A549 (cell line): ENCODE measurements at regions not wholly inside any gene's neighbourhood (a gene's known extent, or its start where the extent isn't known, plus 50 kb on each side); places are given as distances from the start of the nearest gene placed in this dataset.

Experiments used
- ATAC-seq, 2 experiments: fragments of 200-7000 bp in 1 of 2; fragments of >200 bp in 1 of 2; cut with Nextera tagmentation in 1 of 2; cut with Tn5 transposase in 1 of 2; 3 replicates each; pipeline versions ENCODE4 v1.8.0 to v1.9.1; 2018 to 2020; ENCODE audit warnings: mild to moderate bottlenecking in 1 of 2, moderate library complexity in 1 of 2
- CTCF ChIA-PET: fragments of 300-600 bp; sonication (Branson Sonifier 250); formaldehyde crosslinking; extraction: SDS; loops from one replicate; lab custom pipeline; 2021; ENCODE audit warnings: antibody characterized with exemption, inconsistent platforms; lab: Yijun Ruan, JAX
- POLR2A ChIA-PET: fragments of 350-600 bp; formaldehyde crosslinking; extraction: SDS; loops from one replicate; lab custom pipeline; 2021; ENCODE audit warnings: antibody characterized with exemption, inconsistent platforms; lab: Yijun Ruan, JAX
- DNase-seq, 2 experiments: peaks; one replicate each; pipeline versions ENCODE4 v3.0.0 to v3.0.0-alpha.2; 2011 to 2016; ENCODE audit warnings: low read depth in 1 of 2, low spot score in 1 of 2
- FAIRE-seq: peaks from 2 replicates; lab custom pipeline; 2011; peaks lifted over from hg19 to GRCh38; lab: Jason Lieb, UNC
- H3K27ac ChIP-seq, 2 experiments: fragments of >200 bp; sonication (Bioruptor Twin); formaldehyde crosslinking; 3 replicates each; pipeline ENCODE4 v1.5.1; 2016 to 2017
- H3K4me1 ChIP-seq: fragments of >200 bp; sonication (Bioruptor Twin); formaldehyde crosslinking; 3 replicates; pipeline ENCODE4 v1.6.1; 2016
- H3K4me2 ChIP-seq: fragments of >200 bp; sonication (Bioruptor Twin); formaldehyde crosslinking; 3 replicates; pipeline ENCODE4 v1.6.1; 2016
- H3K4me3 ChIP-seq: fragments of >200 bp; sonication (Bioruptor Twin); formaldehyde crosslinking; 3 replicates; pipeline ENCODE4 v1.5.1; 2016
- H3K9me3 ChIP-seq: fragments of >200 bp; sonication (Bioruptor Twin); formaldehyde crosslinking; 3 replicates; pipeline ENCODE4 v1.6.1; 2016
- BCL3 ChIP-seq: fragments of >200 bp; sonication (Bioruptor Twin); formaldehyde crosslinking; IDR thresholded peaks from 3 replicates; pipeline ENCODE4 v1.6.1; 2016
- BHLHE40 ChIP-seq: IDR thresholded peaks from 2 replicates; pipeline ENCODE4 v1.6.1; 2012; ENCODE audit warnings: low read depth, low read length, inconsistent platforms
- EHMT2 ChIP-seq: fragments of 200-600 bp; sonication (generic); IDR thresholded peaks from 2 replicates; pipeline ENCODE4 v1.6.1; 2016; ENCODE audit warnings: antibody characterized with exemption, low read depth, mild to moderate bottlenecking, moderate library complexity
- EP300 ChIP-seq, 2 experiments: fragments of >200 bp; sonication (Bioruptor Twin); formaldehyde crosslinking; IDR thresholded peaks; 2 replicates in 1 of 2; 3 replicates in 1 of 2; pipeline ENCODE4 v1.6.1; 2016 to 2017
- FOSB ChIP-seq: fragments of 250-450 bp; sonication (Bioruptor Pico); IDR thresholded peaks from 2 replicates; pipeline ENCODE4 v1.5.0; 2020; ENCODE audit warnings: mild to moderate bottlenecking, moderate library complexity
- FOXS1 ChIP-seq: fragments of 250-450 bp; sonication (Bioruptor Pico); IDR thresholded peaks from 2 replicates; pipeline ENCODE4 v1.5.0; 2020; ENCODE audit warnings: mild to moderate bottlenecking, moderate library complexity
- GATA3 ChIP-seq: IDR thresholded peaks from 2 replicates; pipeline ENCODE4 v1.6.1; 2012; ENCODE audit warnings: borderline replicate concordance
- HEYL ChIP-seq: fragments of 250-450 bp; sonication (Bioruptor Pico); IDR thresholded peaks from 2 replicates; pipeline ENCODE4 v1.8.0; 2021; ENCODE audit warnings: mild to moderate bottlenecking, moderate library complexity
- HMGXB4 ChIP-seq: fragments of 250-450 bp; sonication (Bioruptor Pico); IDR thresholded peaks from 2 replicates; pipeline ENCODE4 v1.5.0; 2021; ENCODE audit warnings: mild to moderate bottlenecking, moderate library complexity, borderline replicate concordance
- HOXA7 ChIP-seq: fragments of 250-450 bp; sonication (Bioruptor Pico); IDR thresholded peaks from 2 replicates; pipeline ENCODE4 v1.5.0; 2020; ENCODE audit warnings: mild to moderate bottlenecking, moderate library complexity
- HOXB5 ChIP-seq: fragments of 250-450 bp; sonication (Bioruptor Pico); IDR thresholded peaks from 2 replicates; pipeline ENCODE4 v1.5.0; 2020; ENCODE audit warnings: mild to moderate bottlenecking, moderate library complexity
- KDM5A ChIP-seq: fragments of 200-600 bp; sonication (generic); IDR thresholded peaks from 2 replicates; pipeline ENCODE4 v1.6.1; 2016; ENCODE audit warnings: antibody characterized with exemption, mild to moderate bottlenecking
- MYC ChIP-seq: IDR thresholded peaks from 2 replicates; pipeline ENCODE4 v1.6.1; 2012; ENCODE audit warnings: mild to moderate bottlenecking, inconsistent platforms, low read length, improper control_type of control experiment, borderline replicate concordance
- NPAS2 ChIP-seq: fragments of 250-450 bp; sonication (Bioruptor Pico); IDR thresholded peaks from 2 replicates; pipeline ENCODE4 v1.8.0; 2022; ENCODE audit warnings: mild to moderate bottlenecking, moderate library complexity, borderline replicate concordance
- NR3C1 ChIP-seq: fragments of >200 bp; sonication (Bioruptor Twin); formaldehyde crosslinking; IDR thresholded peaks from 3 replicates; pipeline ENCODE4 v1.6.1; 2017
- PBX3 ChIP-seq: IDR thresholded peaks from 2 replicates; pipeline ENCODE4 v1.6.1; 2012
- POLR2A ChIP-seq: IDR thresholded peaks from 2 replicates; pipeline ENCODE4 v1.6.1; 2012; ENCODE audit warnings: mild to moderate bottlenecking, low read length
- REST ChIP-seq: fragments of 200-600 bp; sonication (generic); IDR thresholded peaks from 2 replicates; pipeline ENCODE4 v1.6.1; 2016; ENCODE audit warnings: antibody characterized with exemption, mild to moderate bottlenecking, moderate library complexity
- RFX5 ChIP-seq: fragments of 450-650 bp; IDR thresholded peaks from 2 replicates; pipeline ENCODE4 v1.7.1; 2014; ENCODE audit warnings: antibody characterized with exemption, mild to moderate bottlenecking, moderate library complexity
- RNF2 ChIP-seq: fragments of 200-600 bp; sonication (generic); IDR thresholded peaks from 2 replicates; pipeline ENCODE4 v1.6.1; 2016; ENCODE audit warnings: low read depth, mild to moderate bottlenecking, antibody characterized with exemption, moderate library complexity, borderline replicate concordance
- TFCP2L1 ChIP-seq: fragments of 250-450 bp; sonication (Bioruptor Pico); IDR thresholded peaks from 2 replicates; pipeline ENCODE4 v1.5.0; 2021; ENCODE audit warnings: mild to moderate bottlenecking
- ZC3H11A ChIP-seq: fragments of 450-650 bp; IDR thresholded peaks from 2 replicates; pipeline ENCODE4 v1.6.1; 2014; ENCODE audit warnings: antibody characterized with exemption, mild to moderate bottlenecking
- ZSCAN20 ChIP-seq: fragments of 250-450 bp; sonication (Bioruptor Pico); IDR thresholded peaks from 2 replicates; pipeline ENCODE4 v1.8.0; 2022; ENCODE audit warnings: mild to moderate bottlenecking, moderate library complexity
- WGBS: methylation state at CpG from one replicate; pipeline ENCODE4 v1.1.6; 2017; ENCODE audit errors: missing lambda C conversion rate; 5-methylcytosine and 5-hydroxymethylcytosine counted together

GRCh38 chr13:100962585-100962984 is 288.0 kb upstream of the TMTC4 start:
- H3K4me1 ChIP-seq = no peaks in the 10 kb centered on the region
- ChIA-PET CTCF (no interaction called here), POLR2A (no interaction called here)
- no peak for TF ChIP-seq POLR2A
- TF ChIP-seq EP300 (IDR thresholded peaks at IDR 0.05) = no peak
- no peak for TF ChIP-seq GATA3
- TF ChIP-seq TFCP2L1 (CRISPR knock-in tag) = no peak
- no peak for TF ChIP-seq RNF2
- no peak for TF ChIP-seq KDM5A
- TF ChIP-seq EHMT2 = no peak
- no peak for TF ChIP-seq HMGXB4
- TF ChIP-seq HEYL (CRISPR knock-in tag) = no peak
- FAIRE-seq (no peak), DNase-seq (no peak), ATAC-seq (no peak)
- no peak overlapping the region for H3K4me3 ChIP-seq
- H3K27ac ChIP-seq = no peak overlapping the region
- no peak overlapping the region for H3K4me2 ChIP-seq
- no peaks in the 10 kb centered on the region for H3K9me3 ChIP-seq
- 16% methylated on average over 2 of the region's 2 CpGs for WGBS

GRCh38 chr13:100961186-100961585 is 286.6 kb upstream of the TMTC4 start:
- Histone ChIP-seq H3K9me3 (no peaks in the 10 kb centered on the region), H3K4me1 (no peaks in the 10 kb centered on the region), H3K27ac (no peak overlapping the region), H3K4me2 (no peak overlapping the region), H3K4me3 (no peak overlapping the region)
- DNase-seq (no peak), FAIRE-seq (no peak), ATAC-seq (no peak)
- ChIA-PET CTCF (no interaction called here), POLR2A (no interaction called here)
- TF ChIP-seq FOSB = no peak
- TF ChIP-seq EHMT2 = no peak
- TF ChIP-seq HEYL (CRISPR knock-in tag) = no peak
- no peak for TF ChIP-seq RFX5
- TF ChIP-seq HOXA7 (CRISPR knock-in tag) = no peak
- TF ChIP-seq NPAS2 = no peak
- no peak for TF ChIP-seq PBX3
- no peak for TF ChIP-seq MYC
- TF ChIP-seq HOXB5 = no peak
- TF ChIP-seq BHLHE40 = no peak
- no peak for TF ChIP-seq NR3C1
- no peak for TF ChIP-seq FOXS1 (CRISPR knock-in tag)
- no peak for TF ChIP-seq BCL3
- TF ChIP-seq REST = no peak
- TF ChIP-seq ZSCAN20 = no peak
- no peak for TF ChIP-seq ZC3H11A
- WGBS = 60% methylated on average over 7 of the region's 7 CpGs
